HEK293T (cell line): ENCODE measurements at regions not wholly inside any gene's neighbourhood (a gene's known extent, or its start where the extent isn't known, plus 50 kb on each side); places are given as distances from the start of the nearest gene placed in this dataset.

ENCODE experiments used
- FOXA1 ChIP-seq: fragments of 450-650 bp; IDR thresholded peaks from 2 replicates; pipeline ENCODE4 v1.6.1; 2016; ENCODE audit warnings: mild to moderate bottlenecking
- PKNOX1 ChIP-seq: fragments of 450-650 bp; IDR thresholded peaks from 2 replicates; pipeline ENCODE4 v1.6.1; 2016

GRCh38 chr12:66978802-66979201, 290.4 kb upstream of the CAND1 start:
- no peak for TF ChIP-seq PKNOX1
- no peak for TF ChIP-seq FOXA1
